ENCODE measurements at regions not wholly inside any gene's neighbourhood (a gene's known extent, or its start where the extent isn't known, plus 50 kb on each side); places are given as distances from the start of the nearest gene placed in this dataset.
"Not testable (repeated sequence)": the region's sequence is repeated elsewhere in the genome, so short reads cannot be mapped to it uniquely, and the experiment has no call there.

GRCh38 chr3:48069339-48069738 is 53.1 kb upstream of the MAP4 start:
- H3K27ac Mint-ChIP-seq, result no peak overlapping the region
- no peaks in the 10 kb centered on the region for H3K27me3 Mint-ChIP-seq
- Histone ChIP-seq H3K4me3 (ENCODE audit: low read length) (no peak overlapping the region), H3K36me3 (ENCODE audit: control insufficient read depth in 2 of 3, insufficient read depth in 3 of 3, low read length in 3 of 3) (peaks cover 0 to 3% (median 0%) of the 10 kb centered on the region in 3 experiments), H3K27ac (ENCODE audit: low read depth, low read length) (no peak overlapping the region), H3K9me3 (ENCODE audit: control insufficient read depth in 2 of 3, low read length in 3 of 3) (no peaks in the 10 kb centered on the region), H3K27me3 (ENCODE audit: control insufficient read depth in 2 of 2, insufficient read depth in 2 of 2, low read length in 2 of 2) (no peaks in the 10 kb centered on the region), H3K4me1 (ENCODE audit: control insufficient read depth in 2 of 2, insufficient read depth in 2 of 2, low read length in 2 of 2) (no peaks in the 10 kb centered on the region)
- peaks cover 0 to 23% (median 14%) of the 10 kb centered on the region in 7 donors for H3K4me1 Mint-ChIP-seq
- peaks cover 0 to 15% (median 4%) of the 10 kb centered on the region in 5 donors for H3K36me3 Mint-ChIP-seq
- intact Hi-C loops (cut with micrococcal nuclease), result no loop called here
- ChIA-PET POLR2A (interaction anchor here (0.7 kb wide), 1 partner anchor 188 kb away, joined by 5 read pairs; no protein-coding TSS in a partner anchor), CTCF (interaction anchor here (0.6 to 0.7 kb wide), 2 partner anchors 18 to 380 kb away, joined by 3 read pairs; no protein-coding TSS in a partner anchor)
- no peak overlapping the region for H3K4me3 Mint-ChIP-seq
- no peaks in the 10 kb centered on the region for H3K9me3 Mint-ChIP-seq
- DNase-seq (no peak), ATAC-seq (no peak)

GRCh38 chr3:48068886-48069285 is 52.7 kb upstream of the MAP4 start:
- H3K27me3 Mint-ChIP-seq, result no peaks in the 10 kb centered on the region
- peaks cover 0 to 28% (median 17%) of the 10 kb centered on the region in 7 donors for H3K4me1 Mint-ChIP-seq
- no peak overlapping the region for H3K27ac Mint-ChIP-seq
- no peaks in the 10 kb centered on the region for H3K9me3 Mint-ChIP-seq
- no peak overlapping the region for H3K4me3 Mint-ChIP-seq
- H3K9me3 ChIP-seq (ENCODE audit: control insufficient read depth in 2 of 3, low read length in 3 of 3), result no peaks in the 10 kb centered on the region
- ChIA-PET CTCF (no interaction called here), POLR2A (no interaction called here)
- peaks cover 0 to 3% (median 0%) of the 10 kb centered on the region in 3 experiments for H3K36me3 ChIP-seq (ENCODE audit: control insufficient read depth in 2 of 3, insufficient read depth in 3 of 3, low read length in 3 of 3)
- DNase-seq, result no peak
- H3K27me3 ChIP-seq (ENCODE audit: control insufficient read depth in 2 of 2, insufficient read depth in 2 of 2, low read length in 2 of 2), result no peaks in the 10 kb centered on the region
- ATAC-seq, result no peak
- intact Hi-C loops (cut with micrococcal nuclease), result no loop called here
- no peak overlapping the region for H3K27ac ChIP-seq (ENCODE audit: low read depth, low read length)
- peaks cover 0 to 14% (median 4%) of the 10 kb centered on the region in 5 donors for H3K36me3 Mint-ChIP-seq
- H3K4me1 ChIP-seq (ENCODE audit: control insufficient read depth in 2 of 2, insufficient read depth in 2 of 2, low read length in 2 of 2), result no peaks in the 10 kb centered on the region
- H3K4me3 ChIP-seq (ENCODE audit: low read length), result no peak overlapping the region

GRCh38 chr3:48068320-48068719 is 52.1 kb upstream of the MAP4 start:
- H3K27me3 ChIP-seq (ENCODE audit: control insufficient read depth in 2 of 2, insufficient read depth in 2 of 2, low read length in 2 of 2); H3K36me3 ChIP-seq (ENCODE audit: control insufficient read depth in 2 of 3, insufficient read depth in 3 of 3, low read length in 3 of 3); H3K9me3 ChIP-seq (ENCODE audit: control insufficient read depth in 2 of 3, low read length in 3 of 3); DNase-seq; H3K4me1 ChIP-seq (ENCODE audit: control insufficient read depth in 2 of 2, insufficient read depth in 2 of 2, low read length in 2 of 2); H3K27ac Mint-ChIP-seq; H3K9me3 Mint-ChIP-seq; H3K4me3 ChIP-seq (ENCODE audit: low read length); H3K27me3 Mint-ChIP-seq; H3K4me3 Mint-ChIP-seq; H3K27ac ChIP-seq (ENCODE audit: low read depth, low read length); ATAC-seq; POLR2A ChIA-PET; intact Hi-C loops (cut with micrococcal nuclease): not testable (repeated sequence)
- CTCF ChIA-PET, result interaction anchor here (0.6 kb wide), 1 partner anchor 402 kb away, joined by 3 read pairs; no protein-coding TSS in a partner anchor
- Mint-ChIP-seq H3K4me1 (peaks cover 0 to 29% (median 17%) of the 10 kb centered on the region in 7 donors), H3K36me3 (peaks cover 0 to 16% (median 4%) of the 10 kb centered on the region in 5 donors)

GRCh38 chr3:48067271-48067670 is 51.1 kb upstream of the MAP4 start:
- intact Hi-C loops (cut with micrococcal nuclease), result no loop called here
- ChIA-PET POLR2A (no interaction called here), CTCF (no interaction called here)
- Mint-ChIP-seq H3K4me3 (no peak overlapping the region), H3K4me1 (peaks cover 0 to 27% (median 17%) of the 10 kb centered on the region in 7 donors), H3K36me3 (peaks cover 0 to 19% (median 4%) of the 10 kb centered on the region in 5 donors), H3K9me3 (peaks cover 0 to 2% (median 0%) of the 10 kb centered on the region in 11 donors), H3K27me3 (no peaks in the 10 kb centered on the region), H3K27ac (no peak overlapping the region)
- Histone ChIP-seq H3K4me3 (ENCODE audit: low read length) (no peak overlapping the region), H3K27ac (ENCODE audit: low read depth, low read length) (no peak overlapping the region), H3K9me3 (ENCODE audit: control insufficient read depth in 2 of 3, low read length in 3 of 3) (no peaks in the 10 kb centered on the region), H3K4me1 (ENCODE audit: control insufficient read depth in 2 of 2, insufficient read depth in 2 of 2, low read length in 2 of 2) (no peaks in the 10 kb centered on the region), H3K27me3 (ENCODE audit: control insufficient read depth in 2 of 2, insufficient read depth in 2 of 2, low read length in 2 of 2) (no peaks in the 10 kb centered on the region), H3K36me3 (ENCODE audit: control insufficient read depth in 2 of 3, insufficient read depth in 3 of 3, low read length in 3 of 3) (peaks cover 0 to 3% (median 0%) of the 10 kb centered on the region in 3 experiments)
- DNase-seq (no peak), ATAC-seq (no peak)

All from naive thymus-derived CD4-positive, alpha-beta T cell (primary cell).